H1 (cell line): ENCODE measurements at regions not wholly inside any gene's neighbourhood (a gene's known extent, or its start where the extent isn't known, plus 50 kb on each side); places are given as distances from the start of the nearest gene placed in this dataset.

Experiments used
- CTCF ChIP-seq, 3 experiments: IDR thresholded peaks; 1 replicate in 2 of 3; 2 replicates in 1 of 3; pipeline versions ENCODE4 v1.5.1 to v1.6.1; 2011; ENCODE audit warnings: low read length in 3 of 3, mild to moderate bottlenecking in 3 of 3, inconsistent platforms in 2 of 3, low read depth in 1 of 3, moderate library complexity in 1 of 3; ENCODE audit not compliant: insufficient read depth in 1 of 3; ENCODE audit errors: control extremely low read depth in 1 of 3
- RFX5 ChIP-seq: IDR thresholded peaks from 2 replicates; pipeline ENCODE4 v1.6.1; 2011; ENCODE audit warnings: low read depth, low read length, improper control_type of control experiment, borderline replicate concordance
- ZNF274 ChIP-seq: IDR thresholded peaks from 2 replicates; pipeline ENCODE4 v1.7.0; 2012; ENCODE audit warnings: low read length, borderline replicate concordance; ENCODE audit errors: extremely low read depth

GRCh38 chr10:29120216-29120615, 168.7 kb upstream of the LYZL1 start (continued):
- no peak for TF ChIP-seq CTCF (IDR thresholded peaks at IDR 0.05; ENCODE audit: control extremely low read depth in 1 of 3, insufficient read depth in 1 of 3, low read depth in 1 of 3, low read length in 3 of 3)
- no peak for TF ChIP-seq ZNF274
- no peak for TF ChIP-seq RFX5
- TF ChIP-seq, all 59 proteins: peak for 0
